ENCODE measurements at regions not wholly inside any gene's neighbourhood (a gene's known extent, or its start where the extent isn't known, plus 50 kb on each side); places are given as distances from the start of the nearest gene placed in this dataset.

DNA sequence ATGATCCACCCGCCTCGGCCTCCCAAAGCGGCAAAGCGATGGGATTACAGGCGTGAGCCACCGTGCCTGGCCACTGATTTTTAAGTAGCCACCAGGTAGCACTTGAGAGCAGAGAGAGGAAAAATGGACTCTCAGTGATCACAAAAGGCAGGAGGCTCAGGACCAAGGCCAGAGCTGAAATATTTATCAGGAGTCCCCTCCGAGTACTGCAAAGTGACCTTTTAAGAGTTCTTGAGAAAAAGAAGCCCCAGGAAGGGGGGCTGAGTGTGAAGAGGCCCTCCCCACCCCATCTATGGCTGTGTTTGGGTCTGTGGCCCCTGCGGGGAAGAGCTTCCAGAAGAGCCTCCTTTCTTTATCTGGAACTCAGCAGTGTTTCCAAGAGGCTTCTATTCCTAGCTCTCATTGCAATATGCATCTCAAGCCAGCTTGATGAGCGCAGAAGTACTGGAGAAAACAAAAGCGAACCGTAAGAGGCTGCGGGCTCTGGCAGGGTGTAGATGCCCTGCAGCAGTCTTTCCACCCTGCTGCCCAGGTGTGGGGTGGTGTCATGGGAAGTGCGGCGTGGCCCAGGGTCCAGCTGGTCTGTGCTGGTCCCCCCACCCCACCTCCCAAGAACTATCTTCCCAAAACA, 75.5 kb upstream of the CDK20 start:
- H3K4me3 ChIP-seq: no peak overlapping the region
- H3K27me3 ChIP-seq: no peaks in the 10 kb centered on the region
- DNase-seq (ENCODE audit: low spot score in 2 of 2): no peak
- WGBS: 89% methylated on average over 12 of the region's 14 CpGs
- H3K9me3 ChIP-seq: peaks cover 3% of the 10 kb centered on the region
- H3K27ac ChIP-seq: no peak overlapping the region
- TF ChIP-seq POLR2A (IDR thresholded peaks at IDR 0.05) (no peak), POLR2AphosphoS5 (IDR thresholded peaks at IDR 0.05) (no peak)
- no peaks in the 10 kb centered on the region for H3K4me1 ChIP-seq
- no peaks in the 10 kb centered on the region for H3K36me3 ChIP-seq

DNA sequence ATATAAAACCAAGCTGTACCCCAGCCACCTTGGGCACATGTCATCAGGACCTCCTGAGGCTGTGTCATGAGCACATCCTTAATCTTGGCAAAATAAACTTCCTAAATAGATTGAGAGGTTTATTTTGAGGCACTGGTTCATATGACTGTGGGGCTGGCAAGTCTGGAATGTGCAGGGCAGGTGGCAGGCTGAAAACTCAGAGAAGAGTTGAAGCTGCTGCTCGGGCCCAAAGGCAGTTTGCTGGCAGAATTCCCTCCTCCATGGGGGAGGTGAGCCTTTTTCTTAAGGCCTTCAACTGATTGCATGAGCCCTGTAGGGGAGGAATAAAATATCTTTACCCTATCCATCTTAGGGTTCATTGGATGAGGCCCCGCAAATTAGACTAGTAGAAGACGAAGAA, 72.2 kb upstream of the CDK20 start:
- no peaks in the 10 kb centered on the region for H3K36me3 ChIP-seq
- no peaks in the 10 kb centered on the region for H3K4me1 ChIP-seq
- TF ChIP-seq EP300 (IDR thresholded peaks at IDR 0.05): no peak
- TF ChIP-seq POLR2AphosphoS5 (IDR thresholded peaks at IDR 0.05): no peak
- TF ChIP-seq, protein P1, sequence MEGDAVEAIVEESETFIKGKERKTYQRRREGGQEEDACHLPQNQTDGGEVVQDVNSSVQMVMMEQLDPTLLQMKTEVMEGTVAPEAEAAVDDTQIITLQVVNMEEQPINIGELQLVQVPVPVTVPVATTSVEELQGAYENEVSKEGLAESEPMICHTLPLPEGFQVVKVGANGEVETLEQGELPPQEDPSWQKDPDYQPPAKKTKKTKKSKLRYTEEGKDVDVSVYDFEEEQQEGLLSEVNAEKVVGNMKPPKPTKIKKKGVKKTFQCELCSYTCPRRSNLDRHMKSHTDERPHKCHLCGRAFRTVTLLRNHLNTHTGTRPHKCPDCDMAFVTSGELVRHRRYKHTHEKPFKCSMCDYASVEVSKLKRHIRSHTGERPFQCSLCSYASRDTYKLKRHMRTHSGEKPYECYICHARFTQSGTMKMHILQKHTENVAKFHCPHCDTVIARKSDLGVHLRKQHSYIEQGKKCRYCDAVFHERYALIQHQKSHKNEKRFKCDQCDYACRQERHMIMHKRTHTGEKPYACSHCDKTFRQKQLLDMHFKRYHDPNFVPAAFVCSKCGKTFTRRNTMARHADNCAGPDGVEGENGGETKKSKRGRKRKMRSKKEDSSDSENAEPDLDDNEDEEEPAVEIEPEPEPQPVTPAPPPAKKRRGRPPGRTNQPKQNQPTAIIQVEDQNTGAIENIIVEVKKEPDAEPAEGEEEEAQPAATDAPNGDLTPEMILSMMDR (IDR thresholded peaks at IDR 0.05): no peak
- TF ChIP-seq POLR2A (IDR thresholded peaks at IDR 0.05): no peak
- DNase-seq (ENCODE audit: low spot score in 2 of 2): no peak
- no peaks in the 10 kb centered on the region for H3K27me3 ChIP-seq
- no peak overlapping the region for H3K27ac ChIP-seq
- H3K9me3 ChIP-seq: peaks cover 18% of the 10 kb centered on the region
- H3K4me3 ChIP-seq: no peak overlapping the region
- WGBS: 85% methylated on average over 3 of the region's 3 CpGs

DNA sequence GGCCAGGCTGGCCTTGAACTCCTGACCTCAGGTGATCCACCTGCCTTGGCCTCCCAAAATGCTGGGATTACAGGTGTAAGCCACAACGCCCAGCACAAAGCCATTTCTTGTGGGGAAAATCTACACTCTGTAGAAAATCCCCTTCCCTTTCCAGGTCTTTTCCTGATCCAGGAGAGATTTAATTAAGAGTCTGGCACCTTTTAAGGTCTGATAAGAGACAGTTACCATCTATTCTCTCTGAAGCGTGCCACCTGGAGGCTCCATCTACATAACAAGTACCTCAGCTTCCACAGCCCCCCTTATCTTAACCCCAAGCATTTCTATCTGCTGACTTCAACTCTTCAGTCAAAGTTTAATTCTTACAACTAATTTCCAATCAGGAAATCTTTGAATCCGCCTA, 71.4 kb upstream of the CDK20 start:
- peaks cover 18% of the 10 kb centered on the region for H3K9me3 ChIP-seq
- H3K27me3 ChIP-seq: no peaks in the 10 kb centered on the region
- H3K4me1 ChIP-seq: no peaks in the 10 kb centered on the region
- no peaks in the 10 kb centered on the region for H3K36me3 ChIP-seq
- TF ChIP-seq EP300 (IDR thresholded peaks at IDR 0.05) (no peak), POLR2AphosphoS5 (IDR thresholded peaks at IDR 0.05) (no peak), POLR2A (IDR thresholded peaks at IDR 0.05) (no peak)
- TF ChIP-seq, protein P1 (IDR thresholded peaks at IDR 0.05): no peak
- 89% methylated on average over 3 of the region's 3 CpGs for WGBS
- DNase-seq (ENCODE audit: low spot score in 2 of 2): no peak
- H3K27ac ChIP-seq: no peak overlapping the region
- no peak overlapping the region for H3K4me3 ChIP-seq

DNA sequence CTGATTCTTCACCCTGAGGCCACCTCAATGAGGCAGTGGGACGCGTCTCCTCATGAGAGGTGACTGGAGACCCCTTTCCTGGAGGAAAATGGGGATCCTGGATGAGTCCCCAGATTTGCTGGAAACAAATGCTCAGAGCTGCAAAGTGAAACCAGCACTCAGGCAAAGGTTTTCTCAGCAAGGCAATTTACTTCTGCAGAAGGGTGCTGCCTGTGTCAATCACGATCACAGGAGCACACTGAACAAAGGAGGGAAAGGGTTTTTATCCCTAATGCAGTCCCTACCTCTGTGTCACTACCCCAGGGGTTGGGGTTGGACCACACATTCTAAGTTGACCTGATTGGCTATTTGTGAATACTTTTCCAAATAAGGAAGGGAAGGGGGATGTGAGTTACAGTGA, 69.9 kb upstream of the CDK20 start:
- no peak for DNase-seq (ENCODE audit: low spot score in 2 of 2)
- peaks cover 18% of the 10 kb centered on the region for H3K9me3 ChIP-seq
- no peaks in the 10 kb centered on the region for H3K36me3 ChIP-seq
- 94% methylated on average over 3 of the region's 3 CpGs for WGBS
- no peaks in the 10 kb centered on the region for H3K4me1 ChIP-seq
- no peak overlapping the region for H3K4me3 ChIP-seq
- no peak overlapping the region for H3K27ac ChIP-seq
- H3K27me3 ChIP-seq: no peaks in the 10 kb centered on the region
- TF ChIP-seq, protein P1 (IDR thresholded peaks at IDR 0.05): no peak
- TF ChIP-seq POLR2AphosphoS5 (IDR thresholded peaks at IDR 0.05): no peak
- TF ChIP-seq EP300 (IDR thresholded peaks at IDR 0.05): no peak

DNA sequence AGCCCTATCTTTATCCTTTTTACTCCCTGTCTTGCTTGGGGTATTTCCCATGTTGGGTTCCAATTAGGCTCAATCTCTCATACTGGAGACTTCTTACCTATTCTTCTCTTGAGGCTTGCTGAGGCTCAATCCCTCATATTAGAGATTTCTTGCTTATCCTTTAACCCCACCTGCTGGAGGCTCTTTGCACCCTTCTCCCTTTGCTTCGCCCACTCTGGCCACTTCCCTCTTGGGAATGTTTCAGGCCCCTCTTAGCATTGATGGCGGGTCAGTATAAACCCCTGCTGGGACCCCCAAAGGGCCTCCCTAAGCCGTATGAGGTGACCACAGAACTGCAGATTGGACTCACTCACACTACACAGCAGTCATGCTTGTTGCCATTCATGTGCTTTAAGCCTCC, 69.3 kb upstream of the CDK20 start:
- no peak overlapping the region for H3K4me3 ChIP-seq
- H3K9me3 ChIP-seq: peaks cover 19% of the 10 kb centered on the region
- no peak for DNase-seq (ENCODE audit: low spot score in 2 of 2)
- H3K4me1 ChIP-seq: no peaks in the 10 kb centered on the region
- 86% methylated on average over 3 of the region's 3 CpGs for WGBS
- no peaks in the 10 kb centered on the region for H3K27me3 ChIP-seq
- TF ChIP-seq POLR2AphosphoS5 (IDR thresholded peaks at IDR 0.05) (no peak), EP300 (IDR thresholded peaks at IDR 0.05) (no peak), POLR2A (IDR thresholded peaks at IDR 0.05) (no peak)
- TF ChIP-seq, protein P1 (IDR thresholded peaks at IDR 0.05): no peak
- H3K27ac ChIP-seq: no peak overlapping the region
- H3K36me3 ChIP-seq: no peaks in the 10 kb centered on the region

DNA sequence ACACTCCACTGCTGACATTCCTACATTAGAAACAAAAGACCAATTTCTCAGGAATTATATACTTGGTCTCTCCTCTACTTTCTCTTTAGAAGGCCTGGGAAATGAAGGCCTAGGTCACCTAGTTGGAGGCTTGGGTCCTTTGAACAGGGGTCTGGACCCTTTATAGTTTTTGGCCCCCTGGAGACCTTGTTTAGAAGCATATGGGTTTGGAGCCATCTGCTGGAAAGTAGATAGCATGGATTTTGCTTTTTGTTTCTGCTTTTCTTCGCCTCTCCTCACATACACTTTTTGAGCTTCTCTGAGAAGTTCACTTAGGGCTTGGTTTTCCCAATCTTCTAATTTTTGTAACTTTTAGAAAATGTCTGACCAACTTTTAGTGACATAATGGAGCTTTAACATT, 67.1 kb upstream of the CDK20 start:
- Histone ChIP-seq H3K4me1 (no peaks in the 10 kb centered on the region), H3K27me3 (no peaks in the 10 kb centered on the region), H3K4me3 (no peak overlapping the region), H3K27ac (no peak overlapping the region), H3K9me3 (peaks cover 35% of the 10 kb centered on the region), H3K36me3 (no peaks in the 10 kb centered on the region)
- TF ChIP-seq EP300 (IDR thresholded peaks at IDR 0.05) (no peak), POLR2A (IDR thresholded peaks at IDR 0.05) (no peak), POLR2AphosphoS5 (IDR thresholded peaks at IDR 0.05) (no peak)
- TF ChIP-seq, protein P1 (IDR thresholded peaks at IDR 0.05): no peak
- 95% methylated on average over 1 of the region's 1 CpG for WGBS
- no peak for DNase-seq (ENCODE audit: low spot score in 2 of 2)
